Naive thymus-derived CD8-positive, alpha-beta T cell (primary cell): ENCODE measurements at regions not wholly inside any gene's neighbourhood (a gene's known extent, or its start where the extent isn't known, plus 50 kb on each side); places are given as distances from the start of the nearest gene placed in this dataset. TPM values are rescaled to one million over a fixed set of nuclear protein-coding genes. Genes with fewer than 3 reads are reported as not detected.

Experiments used
- ATAC-seq, 2 donors: fragments of 150-1000 bp; cut with Tn5 transposase in 1 of 2; sonication (Bioruptor Pico), chemical (Tn5 transposase) in 1 of 2; 1 replicate in 1 of 2; 2 replicates in 1 of 2; pipeline ENCODE4 v1.10.0; 2021; ENCODE audit warnings: mild to moderate bottlenecking in 2 of 2, moderate library complexity in 2 of 2
- POLR2A ChIA-PET: fragments of 350-600 bp; sonication (Branson Sonifier 250); formaldehyde crosslinking; loops from one replicate; lab custom pipeline; 2021; ENCODE audit warnings: antibody characterized with exemption; lab: Charles Lee
- DNase-seq, 10 donors: peaks; one replicate each; pipeline versions ENCODE4 v3.0.0 to v3.0.0-alpha.2; 2020 to 2022
- H3K27ac Mint-ChIP-seq, 10 donors: one replicate each; pipeline ENCODE4 v1.8.0; 2020 to 2022; ENCODE audit warnings: mild to moderate bottlenecking in 10 of 10, mixed read lengths in 10 of 10, moderate library complexity in 4 of 10, inconsistent platforms in 1 of 10
- H3K27me3 Mint-ChIP-seq, 5 donors: one replicate each; pipeline ENCODE4 v1.8.0; 2021 to 2022; ENCODE audit warnings: mixed read lengths in 5 of 5
- H3K36me3 Mint-ChIP-seq, 3 donors: one replicate each; pipeline ENCODE4 v1.8.0; 2020 to 2022; ENCODE audit warnings: mixed read lengths in 3 of 3, mild to moderate bottlenecking in 2 of 3, inconsistent platforms in 1 of 3
- H3K4me1 Mint-ChIP-seq, 4 donors: one replicate each; pipeline ENCODE4 v1.8.0; 2021 to 2022; ENCODE audit warnings: mixed read lengths in 4 of 4
- H3K4me3 Mint-ChIP-seq, 10 donors: one replicate each; pipeline ENCODE4 v1.8.0; 2020 to 2022; ENCODE audit warnings: mild to moderate bottlenecking in 10 of 10, mixed read lengths in 10 of 10, moderate library complexity in 6 of 10, inconsistent platforms in 1 of 10
- H3K9me3 Mint-ChIP-seq, 9 donors: one replicate each; pipeline ENCODE4 v1.8.0; 2020 to 2022; ENCODE audit warnings: mixed read lengths in 9 of 9, mild to moderate bottlenecking in 3 of 9, inconsistent platforms in 1 of 9, moderate library complexity in 1 of 9
- microRNA-seq: library from miRNA; unstranded; fragments of <30 nt; microRNA quantifications from one replicate; pipeline ENCODE4 v1.2.0, GENCODE V29; 2022; ENCODE audit warnings: borderline microRNAs expressed

GRCh38 chr2:184532551-184532950 lies 65.8 kb upstream of the ZNF804A start:
- POLR2A ChIA-PET = no interaction called here
- no peak for DNase-seq
- Mint-ChIP-seq H3K9me3 (peaks cover 0 to 23% (median 16%) of the 10 kb centered on the region in 9 donors), H3K4me3 (no peak overlapping the region), H3K36me3 (peaks cover 0 to 6% (median 0%) of the 10 kb centered on the region in 3 donors), H3K4me1 (no peaks in the 10 kb centered on the region), H3K27ac (no peak overlapping the region), H3K27me3 (no peaks in the 10 kb centered on the region)
- no peak for ATAC-seq

GRCh38 chr2:184534986-184535385 lies 63.3 kb upstream of the ZNF804A start:
- H3K4me1 Mint-ChIP-seq = no peaks in the 10 kb centered on the region
- DNase-seq (no peak), ATAC-seq (no peak)
- H3K36me3 Mint-ChIP-seq = no peaks in the 10 kb centered on the region
- no peaks in the 10 kb centered on the region for H3K27me3 Mint-ChIP-seq
- POLR2A ChIA-PET = no interaction called here
- H3K4me3 Mint-ChIP-seq = no peak overlapping the region
- no peak overlapping the region for H3K27ac Mint-ChIP-seq
- peaks cover 0 to 33% (median 2%) of the 10 kb centered on the region in 9 donors for H3K9me3 Mint-ChIP-seq

- Mint-ChIP-seq H3K27ac (no peak overlapping the region), H3K4me3 (no peak overlapping the region), H3K9me3 (peaks cover 0 to 27% (median 2%) of the 10 kb centered on the region in 9 donors), H3K36me3 (no peaks in the 10 kb centered on the region), H3K4me1 (no peaks in the 10 kb centered on the region), H3K27me3 (no peaks in the 10 kb centered on the region)
- DNase-seq = no peak
- POLR2A ChIA-PET = no interaction called here
- ATAC-seq = no peak
These were observed 58.0 kb upstream of the ZNF804A start for GRCh38 chr2:184540246-184540789.

- POLR2A ChIA-PET = no interaction called here
- Mint-ChIP-seq H3K4me1 (no peaks in the 10 kb centered on the region), H3K36me3 (no peaks in the 10 kb centered on the region), H3K27me3 (no peaks in the 10 kb centered on the region), H3K27ac (no peak overlapping the region), H3K9me3 (peaks cover 0 to 18% (median 0%) of the 10 kb centered on the region in 9 donors), H3K4me3 (no peak overlapping the region)
- DNase-seq (no peak), ATAC-seq (no peak)
These were observed 56.7 kb upstream of the ZNF804A start for GRCh38 chr2:184541591-184541990.

- H3K36me3 Mint-ChIP-seq = no peaks in the 10 kb centered on the region
- H3K27ac Mint-ChIP-seq = no peak overlapping the region
- no peaks in the 10 kb centered on the region for H3K27me3 Mint-ChIP-seq
- no peak for ATAC-seq
- H3K4me3 Mint-ChIP-seq = no peak overlapping the region
- POLR2A ChIA-PET = no interaction called here
- H3K9me3 Mint-ChIP-seq = peaks cover 0 to 9% (median 2%) of the 10 kb centered on the region in 9 donors
- H3K4me1 Mint-ChIP-seq = no peaks in the 10 kb centered on the region
- no peak for DNase-seq
These were observed 54.5 kb upstream of the ZNF804A start for GRCh38 chr2:184543832-184544231.

Small RNAs in the stretch of these regions (microRNA-seq; reads per million reads assigned to microRNA genes)
- gene MIR548AE1 = not detected
